ENCODE measurements at regions not wholly inside any gene's neighbourhood (a gene's known extent, or its start where the extent isn't known, plus 50 kb on each side); places are given as distances from the start of the nearest gene placed in this dataset.

GRCh38 chr5:159764283-159765134, 151.8 kb upstream of the ADRA1B start:
- DNase-seq: no peak

DNA sequence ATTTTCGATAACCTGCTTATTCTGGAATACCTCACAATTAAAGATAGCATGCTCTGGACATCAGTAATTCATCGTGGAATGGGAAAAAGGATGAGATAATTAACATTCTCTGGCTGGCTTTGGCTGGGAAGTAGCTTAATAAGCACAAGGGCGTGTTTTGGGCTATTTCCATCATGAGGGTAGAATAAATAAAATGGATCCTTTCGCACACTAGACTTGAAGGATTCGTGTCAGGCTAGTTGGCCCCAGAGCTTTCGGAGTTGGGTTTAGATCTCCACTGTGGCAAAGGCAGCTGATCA, 151.2 kb upstream of the ADRA1B start:
- no peak for DNase-seq

- no peak for DNase-seq
Observed at GRCh38 chr5:159765760-159766517, 150.3 kb upstream of the ADRA1B start.

DNA sequence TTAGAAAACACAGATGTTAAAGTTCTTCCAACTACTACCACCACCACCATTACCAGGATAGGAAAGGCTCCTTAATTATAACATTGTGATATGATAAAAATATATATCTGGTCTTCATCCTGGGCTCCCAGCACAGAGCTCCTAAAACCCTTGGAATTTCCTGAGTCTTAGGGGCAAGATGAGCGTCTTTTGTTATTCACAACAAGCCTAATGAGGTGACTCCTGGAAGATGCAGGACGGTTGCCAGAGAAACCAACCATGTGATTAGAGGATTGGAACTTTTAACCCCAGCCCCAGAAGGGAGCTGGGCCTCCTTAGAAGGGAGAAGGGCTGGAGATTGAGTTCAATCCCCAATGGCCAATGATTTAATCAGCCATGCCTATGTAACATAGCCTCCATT, 148.0 kb upstream of the ADRA1B start:
- no peak for DNase-seq

DNA sequence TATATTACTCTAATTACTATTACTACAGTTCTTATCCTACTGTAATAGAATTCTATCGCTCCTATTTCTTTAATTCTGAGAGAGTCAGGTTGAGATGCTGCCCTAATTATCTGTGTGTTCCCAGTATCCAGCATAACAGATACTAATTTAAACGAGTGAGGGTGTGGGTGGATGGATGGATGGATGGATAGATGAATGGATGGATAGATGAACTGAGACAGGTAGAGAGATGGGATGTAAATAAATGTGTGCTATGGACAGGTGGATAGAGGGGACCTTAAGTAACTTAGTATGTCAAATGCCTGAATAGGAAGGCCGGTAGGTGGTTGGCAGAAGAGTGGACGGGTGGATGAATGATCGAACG, 143.6 kb upstream of the ADRA1B start:
- no peak for DNase-seq

GRCh38 chr5:159773062-159773924, 143.0 kb upstream of the ADRA1B start:
- peak; percentile 93 for DNase-seq

DNA sequence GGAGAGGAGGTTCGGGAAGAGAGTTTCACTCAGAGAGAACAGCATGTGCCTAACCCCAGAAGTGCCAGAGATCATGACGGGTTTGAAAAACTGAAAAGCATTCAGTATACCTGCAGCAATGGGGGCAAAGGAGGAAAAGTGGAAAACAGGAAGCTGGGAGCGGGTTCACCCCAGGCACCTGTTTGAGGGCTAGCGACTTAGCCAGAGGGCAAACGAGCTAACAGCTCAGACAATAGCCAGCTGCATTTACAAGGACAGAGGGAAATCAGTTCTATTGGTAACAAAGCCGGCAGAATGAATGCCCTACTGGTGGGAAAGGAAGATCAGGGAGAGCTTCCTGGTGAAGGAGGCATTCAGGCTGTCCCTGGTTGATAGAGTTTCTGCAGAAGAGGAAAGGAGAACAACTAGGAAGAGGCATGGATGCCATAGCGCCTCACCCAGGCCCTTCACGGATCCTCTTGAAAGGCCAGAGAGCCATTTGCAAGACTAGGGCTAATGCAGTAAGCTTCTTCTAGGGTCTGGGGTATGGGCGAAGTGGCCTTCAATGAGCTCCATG, 141.7 kb upstream of the ADRA1B start:
- no peak for DNase-seq

- no peak for DNase-seq
Observed at GRCh38 chr5:159775890-159776289, 140.4 kb upstream of the ADRA1B start.

DNA sequence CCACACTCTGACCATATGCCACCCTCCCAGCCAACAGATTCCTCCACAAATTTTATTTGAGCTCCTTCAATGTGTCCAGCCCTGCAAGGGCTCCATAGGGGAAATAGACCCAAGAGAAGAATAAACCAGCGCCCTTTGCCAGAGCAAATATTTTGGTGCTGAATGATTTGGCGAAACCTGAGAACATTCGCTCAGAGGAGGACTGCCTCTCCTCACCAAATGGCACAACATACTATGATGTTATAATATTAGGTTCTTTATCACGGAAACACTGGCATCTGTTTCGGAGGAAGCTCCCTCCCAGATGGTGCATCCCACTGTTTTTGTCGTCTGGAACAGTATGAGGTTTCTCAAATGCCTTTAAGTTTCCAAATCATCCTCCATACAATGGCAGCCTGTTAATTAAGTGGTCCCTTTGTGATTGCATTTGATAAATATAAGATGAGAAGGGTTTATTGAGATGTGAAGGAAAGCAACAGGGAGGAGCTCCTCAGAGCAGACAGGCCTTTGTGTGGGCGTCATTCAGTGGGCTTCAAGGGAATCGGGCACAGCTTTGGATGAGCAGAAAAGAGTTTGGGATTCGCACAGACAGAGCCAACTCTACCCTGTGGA, 139.1 kb upstream of the ADRA1B start:
- no peak for DNase-seq

GRCh38 chr5:159779481-159779880, 136.8 kb upstream of the ADRA1B start:
- no peak for DNase-seq

DNA sequence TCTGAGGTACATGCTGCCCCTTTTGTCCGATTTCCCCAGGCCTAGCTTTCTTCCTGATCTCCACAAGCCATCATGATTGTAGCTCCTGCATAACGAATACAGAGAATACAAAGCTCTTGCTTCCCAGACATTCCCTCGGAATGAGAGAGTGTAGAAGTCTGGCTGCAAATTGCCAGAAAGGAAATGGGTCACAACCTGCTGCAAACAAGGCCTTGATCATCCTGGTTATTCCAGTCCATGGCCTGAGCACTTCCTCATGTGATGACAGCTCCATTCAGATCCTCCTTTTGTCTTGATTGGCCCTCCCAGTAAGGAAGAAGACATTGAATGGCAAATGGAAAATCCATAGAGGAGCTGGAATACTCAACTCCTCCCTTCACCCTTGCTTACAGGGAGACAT, 136.0 kb upstream of the ADRA1B start:
- no peak for DNase-seq

DNA sequence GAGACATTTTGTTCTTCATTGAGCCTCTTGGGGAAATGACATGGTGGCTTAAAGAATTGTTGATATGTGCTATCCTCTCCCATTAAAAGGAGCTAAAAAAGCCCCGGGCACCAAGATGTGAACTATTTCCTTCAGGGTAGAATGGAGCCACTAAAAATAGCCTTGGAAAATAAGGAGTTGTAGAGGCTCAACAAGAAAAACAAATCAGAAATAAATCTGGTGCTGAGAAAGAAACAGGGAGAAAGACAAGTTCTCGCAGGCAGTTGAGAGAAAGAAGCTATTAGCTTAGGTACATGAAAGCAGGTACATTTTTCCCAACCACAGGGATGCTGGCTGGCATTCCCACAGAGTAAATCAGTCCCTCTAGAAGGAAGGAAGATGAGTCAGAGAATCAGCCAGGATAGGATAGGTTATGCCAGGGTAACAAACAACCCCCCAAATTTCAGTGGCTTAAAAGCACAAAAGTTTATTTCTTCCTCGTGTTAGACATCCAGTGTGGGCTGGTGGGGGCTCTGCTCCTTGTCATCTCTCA, 134.6 kb upstream of the ADRA1B start:
- no peak for DNase-seq

DNA sequence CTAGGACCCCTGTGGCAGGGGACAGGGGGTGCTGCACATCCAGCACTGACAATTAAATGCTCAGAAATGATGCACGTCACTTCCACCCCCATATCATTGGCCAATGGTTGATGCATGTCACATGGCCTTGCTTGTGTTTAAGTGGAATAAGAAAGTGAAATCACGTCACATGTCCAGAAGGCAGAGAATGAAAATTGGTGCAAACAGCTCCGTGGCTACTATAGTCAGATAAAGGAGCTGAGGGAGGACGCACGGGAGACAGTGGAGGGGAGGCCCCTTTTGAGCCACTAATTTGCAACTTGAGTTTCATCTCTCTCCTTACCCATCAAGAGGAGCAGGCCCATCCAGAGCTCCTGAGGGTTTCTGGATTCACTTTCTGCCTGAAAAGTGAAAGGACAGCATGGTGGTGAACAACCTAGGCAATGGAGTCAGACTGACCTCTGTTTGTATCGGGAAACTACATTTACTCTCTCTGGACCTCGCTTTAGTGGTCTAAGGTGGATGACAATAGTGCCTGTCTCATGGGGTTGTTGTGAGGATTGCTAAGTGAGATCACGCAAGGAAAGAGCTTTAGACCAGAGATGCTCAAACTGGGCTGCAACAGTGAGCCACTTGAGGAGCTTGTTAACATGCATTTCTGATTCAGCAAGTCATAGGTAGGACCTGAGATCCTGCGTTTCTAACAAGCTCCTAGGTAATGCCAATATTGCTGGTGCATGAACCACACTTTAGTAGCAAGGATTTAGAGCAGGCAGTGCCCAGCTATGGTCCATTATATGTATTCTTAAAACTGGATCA, 133.9 kb upstream of the ADRA1B start:
- DNase-seq: no peak

DNA sequence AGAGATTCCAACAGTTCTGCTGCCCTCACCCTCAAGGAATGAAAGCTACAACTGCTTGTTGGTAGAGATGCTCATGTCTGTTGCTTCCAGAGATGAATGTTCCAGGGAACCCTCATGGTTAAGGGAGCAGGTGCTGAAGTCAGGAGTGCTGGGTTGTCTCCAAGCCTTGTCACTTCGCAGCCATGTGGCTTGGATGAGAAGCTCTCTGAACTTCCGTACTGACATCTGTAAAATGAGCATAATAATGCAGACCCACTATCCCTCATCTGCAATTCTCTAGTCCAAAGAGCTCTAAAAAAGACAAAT, 133.3 kb upstream of the ADRA1B start:
- DNase-seq: no peak

DNA sequence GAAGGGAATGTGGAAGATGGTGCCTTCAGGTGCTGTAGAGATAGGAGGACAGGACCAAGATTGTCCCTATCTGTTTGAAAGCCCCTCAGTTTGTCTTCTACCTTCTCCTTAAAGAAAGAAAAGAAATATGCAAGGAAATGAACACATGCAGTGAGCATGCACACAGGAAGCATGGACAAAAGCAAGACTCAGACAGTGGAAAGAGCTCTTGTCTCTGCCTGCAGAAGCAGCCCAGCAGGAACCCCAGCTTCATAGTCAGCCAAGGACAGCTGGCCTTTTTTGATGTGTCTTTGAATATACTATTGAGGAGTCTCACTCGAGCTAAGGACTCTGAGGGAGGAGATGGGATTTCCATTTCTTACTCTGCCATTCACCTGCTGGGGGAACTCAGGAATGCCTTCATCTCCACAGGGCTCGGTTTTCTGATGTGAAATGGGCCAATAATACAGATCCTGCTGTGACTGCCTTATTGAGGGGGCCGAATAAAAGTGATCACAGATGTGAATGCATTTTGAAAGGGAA, 132.5 kb upstream of the ADRA1B start:
- no peak for DNase-seq

DNA sequence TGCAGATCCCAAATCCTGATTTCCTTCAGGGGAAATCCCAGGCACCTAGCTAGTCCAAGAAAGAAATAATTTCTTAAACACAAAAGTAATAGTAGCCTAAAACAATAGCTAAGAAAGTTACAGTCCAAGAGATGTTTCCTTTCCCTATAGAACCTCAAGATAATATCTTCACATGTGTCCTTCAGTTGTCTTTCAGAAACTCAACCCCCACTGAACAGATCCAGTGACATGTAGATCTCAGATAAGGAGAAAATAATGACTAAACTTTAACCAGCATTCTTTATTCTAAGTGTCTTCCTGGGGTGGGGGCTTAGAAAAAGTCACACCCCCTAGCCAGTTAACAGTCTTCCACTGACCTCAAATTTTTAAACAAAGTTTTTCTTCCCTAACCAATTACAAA, 131.3 kb upstream of the ADRA1B start:
- DNase-seq: no peak

GRCh38 chr5:159785656-159786055, 130.6 kb upstream of the ADRA1B start:
- DNase-seq: no peak

GRCh38 chr5:159786201-159786600, 130.1 kb upstream of the ADRA1B start:
- DNase-seq: no peak

GRCh38 chr5:159786901-159787691, 129.2 kb upstream of the ADRA1B start:
- no peak for DNase-seq

GRCh38 chr5:159787837-159788236, 128.4 kb upstream of the ADRA1B start:
- no peak for DNase-seq

DNA sequence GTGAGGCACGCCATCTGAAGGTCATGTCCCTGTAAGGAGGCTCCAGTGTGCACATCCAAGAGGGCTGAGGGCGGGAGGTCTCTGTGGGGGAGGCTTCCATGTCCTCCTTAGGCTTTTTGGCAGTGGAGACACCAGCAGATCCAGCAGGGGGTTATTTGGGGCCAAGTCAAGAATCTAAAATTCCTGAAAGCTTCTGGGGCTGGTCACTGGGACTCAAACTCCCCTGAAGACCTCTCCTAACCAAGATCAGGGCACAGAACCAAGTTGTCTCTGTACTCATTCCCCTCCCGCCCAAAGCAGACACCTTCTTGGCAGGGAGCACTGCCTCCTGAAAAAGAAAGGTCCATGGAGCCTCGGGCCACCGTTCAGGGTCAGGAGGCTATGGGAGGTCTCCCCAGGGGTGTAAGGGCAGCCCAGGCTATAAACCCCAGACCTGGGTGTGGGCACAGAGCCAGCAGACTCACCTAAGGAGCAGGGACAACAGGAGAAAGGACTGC, 127.4 kb upstream of the ADRA1B start:
- no peak for DNase-seq
